ENCODE measurements at regions not wholly inside any gene's neighbourhood (a gene's known extent, or its start where the extent isn't known, plus 50 kb on each side); places are given as distances from the start of the nearest gene placed in this dataset.

- TF ChIP-seq CTCF (IDR thresholded peaks at IDR 0.05; ENCODE audit: low read depth, low read length) (no peak), EZH2phosphoT487 (IDR thresholded peaks at IDR 0.05; ENCODE audit: low read depth) (no peak)
Observed at GRCh38 chr12:75622492-75622891, 111.1 kb upstream of the KRR1 start.
